Keratinocyte (primary cell): ENCODE measurements at regions not wholly inside any gene's neighbourhood (a gene's known extent, or its start where the extent isn't known, plus 50 kb on each side); places are given as distances from the start of the nearest gene placed in this dataset.

Experiments used
- DNase-seq: peaks from one replicate; pipeline ENCODE4 v3.0.0-alpha.2; 2011; ENCODE audit warnings: low read depth, missing footprints, low spot score
- FAIRE-seq: peaks from 2 replicates; lab custom pipeline; 2011; peaks lifted over from hg19 to GRCh38; lab: Jason Lieb, UNC
- H2AFZ ChIP-seq: 2 replicates; pipeline ENCODE4 v1.6.0; 2012; ENCODE audit warnings: low read length, control low read depth, inconsistent platforms; ENCODE audit not compliant: control insufficient read depth
- H3K27ac ChIP-seq: 2 replicates; pipeline ENCODE4 v1.5.1; 2011; ENCODE audit warnings: low read length; ENCODE audit not compliant: control insufficient read depth, insufficient read depth
- H3K27me3 ChIP-seq: 3 replicates; pipeline ENCODE4 v1.6.0; 2011; ENCODE audit warnings: low read length; ENCODE audit not compliant: control insufficient read depth, insufficient read depth; ENCODE audit errors: extremely low read depth
- H3K36me3 ChIP-seq, 2 experiments: 2 replicates in 1 of 2; 3 replicates in 1 of 2; pipeline ENCODE4 v1.5.1; 2011; ENCODE audit warnings: low read length in 2 of 2, mild to moderate bottlenecking in 1 of 2; ENCODE audit not compliant: control insufficient read depth in 2 of 2, insufficient read depth in 2 of 2; ENCODE audit errors: extremely low read depth in 1 of 2
- H3K4me1 ChIP-seq: 3 replicates; pipeline ENCODE4 v1.5.1; 2011; ENCODE audit warnings: low read length; ENCODE audit not compliant: control insufficient read depth, insufficient read depth; ENCODE audit errors: extremely low read depth
- H3K4me2 ChIP-seq: 3 replicates; pipeline ENCODE4 v1.6.0; 2011; ENCODE audit warnings: low read depth, low read length; ENCODE audit not compliant: control insufficient read depth, insufficient read depth; ENCODE audit errors: extremely low read depth
- H3K4me3 ChIP-seq, 3 experiments: fragments of 200-600 bp in 1 of 3; sonication (generic) in 1 of 3; 2 replicates in 2 of 3; 3 replicates in 1 of 3; pipeline ENCODE4 v1.5.1; 2011 to 2016; ENCODE audit warnings: low read length in 3 of 3, mild to moderate bottlenecking in 3 of 3, control low read depth in 2 of 3, inconsistent platforms in 1 of 3, low read depth in 1 of 3, mixed read lengths in 1 of 3, mixed run types in 1 of 3, moderate library complexity in 1 of 3; ENCODE audit not compliant: control insufficient read depth in 2 of 3, insufficient read depth in 2 of 3; ENCODE audit errors: extremely low read depth in 1 of 3
- H3K79me2 ChIP-seq: 2 replicates; pipeline ENCODE4 v1.6.0; 2012; ENCODE audit warnings: low read length; ENCODE audit not compliant: control insufficient read depth, insufficient read depth
- H3K9ac ChIP-seq: 3 replicates; pipeline ENCODE4 v1.6.0; 2011; ENCODE audit warnings: low read length; ENCODE audit not compliant: control insufficient read depth, insufficient read depth; ENCODE audit errors: extremely low read depth
- H3K9me1 ChIP-seq: 3 replicates; pipeline ENCODE4 v1.6.0; 2011; ENCODE audit warnings: low read length; ENCODE audit not compliant: control insufficient read depth, insufficient read depth; ENCODE audit errors: extremely low read depth
- H3K9me3 ChIP-seq: 2 replicates; pipeline ENCODE4 v1.5.1; 2012; ENCODE audit warnings: low read depth, low read length; ENCODE audit not compliant: control insufficient read depth
- H4K20me1 ChIP-seq: 3 replicates; pipeline ENCODE4 v1.6.0; 2011; ENCODE audit warnings: low read length; ENCODE audit not compliant: control insufficient read depth, insufficient read depth; ENCODE audit errors: extremely low read depth
- EZH2 ChIP-seq: IDR thresholded peaks from one replicate; pipeline ENCODE4 v1.6.1; 2012; ENCODE audit warnings: inconsistent platforms, mild to moderate bottlenecking, low read length, moderate library complexity
- dilution Hi-C: fragments of 300-500 bp; cut with MboI; formaldehyde crosslinking; loops from one replicate; pipeline ENCODE4 v1.7.0; 2020; ENCODE audit warnings: low sequenced_read_pairs; ENCODE audit not compliant: extremely low pct_ligation_motif_present
- TF ChIP-seq, protein P1 (sequence below), 3 experiments: IDR thresholded peaks in 1 of 3; conservative IDR thresholded peaks in 1 of 3; optimal IDR thresholded peaks in 1 of 3; 2 replicates in 2 of 3; 3 replicates in 1 of 3; pipeline versions ENCODE3 to v1.5.1; 2011; ENCODE audit warnings: low read length in 3 of 3, mild to moderate bottlenecking in 3 of 3, moderate library complexity in 2 of 3, control low read depth in 1 of 3, inconsistent platforms in 1 of 3; ENCODE audit not compliant: insufficient read depth in 2 of 3; ENCODE audit errors: extremely low read depth in 1 of 3

DNA sequence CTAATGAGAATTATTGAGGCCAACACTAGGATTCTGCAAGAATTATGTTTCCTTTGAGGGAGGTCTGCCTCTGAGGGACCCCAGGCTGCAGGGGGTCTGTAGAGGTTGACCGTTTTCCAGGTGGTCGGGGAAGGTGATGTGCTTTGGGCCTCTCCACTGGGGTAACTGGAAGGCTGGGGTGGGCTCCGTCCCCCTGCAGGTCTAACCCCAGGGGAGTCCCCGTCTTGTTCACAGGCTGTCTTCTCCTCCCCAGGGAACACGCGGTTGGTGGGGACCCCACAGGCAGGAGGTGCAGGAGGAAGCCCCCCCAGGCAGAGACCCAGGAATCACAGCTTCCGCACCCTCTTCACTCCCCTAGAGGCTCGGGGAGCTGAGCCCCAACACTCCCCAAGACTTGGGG is 726.4 kb downstream of the BRD1 start:
- dilution Hi-C loops, result no loop called here
- FAIRE-seq, result no peak

DNA sequence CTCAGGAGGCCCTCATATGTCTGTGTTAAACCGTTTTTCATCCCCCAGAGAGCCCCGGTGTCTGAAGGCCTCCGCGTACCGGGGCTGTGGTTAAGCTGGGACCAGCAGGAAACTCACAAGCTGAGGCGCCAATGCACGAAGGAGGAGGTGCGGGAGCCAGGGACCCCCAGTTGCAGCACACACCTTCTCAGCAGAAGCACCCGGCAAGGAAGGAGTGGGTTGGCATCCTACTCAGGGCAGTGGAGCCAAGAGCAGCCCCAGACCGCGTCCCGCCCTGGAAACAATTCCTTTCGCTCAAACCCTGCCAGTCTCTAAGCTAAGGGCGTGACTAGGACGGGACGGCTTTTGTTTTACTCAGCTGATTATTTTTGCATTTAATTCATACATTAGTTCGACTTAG is 726.9 kb downstream of the BRD1 start:
- dilution Hi-C loops, result no loop called here
- Histone ChIP-seq H4K20me1 (no peaks in the 10 kb centered on the region), H3K27ac (no peak overlapping the region), H3K36me3 (no peaks in the 10 kb centered on the region), H3K4me3 (no peak overlapping the region), H3K9ac (no peak overlapping the region), H3K79me2 (no peaks in the 10 kb centered on the region), H3K9me1 (no peaks in the 10 kb centered on the region), H3K27me3 (no peaks in the 10 kb centered on the region), H3K9me3 (peaks cover 8% of the 10 kb centered on the region), H2AFZ (no peak overlapping the region), H3K4me2 (no peak overlapping the region), H3K4me1 (no peaks in the 10 kb centered on the region)
- DNase-seq, result no peak
- no peak for FAIRE-seq
- TF ChIP-seq EZH2, result no peak
- TF ChIP-seq, protein P1, sequence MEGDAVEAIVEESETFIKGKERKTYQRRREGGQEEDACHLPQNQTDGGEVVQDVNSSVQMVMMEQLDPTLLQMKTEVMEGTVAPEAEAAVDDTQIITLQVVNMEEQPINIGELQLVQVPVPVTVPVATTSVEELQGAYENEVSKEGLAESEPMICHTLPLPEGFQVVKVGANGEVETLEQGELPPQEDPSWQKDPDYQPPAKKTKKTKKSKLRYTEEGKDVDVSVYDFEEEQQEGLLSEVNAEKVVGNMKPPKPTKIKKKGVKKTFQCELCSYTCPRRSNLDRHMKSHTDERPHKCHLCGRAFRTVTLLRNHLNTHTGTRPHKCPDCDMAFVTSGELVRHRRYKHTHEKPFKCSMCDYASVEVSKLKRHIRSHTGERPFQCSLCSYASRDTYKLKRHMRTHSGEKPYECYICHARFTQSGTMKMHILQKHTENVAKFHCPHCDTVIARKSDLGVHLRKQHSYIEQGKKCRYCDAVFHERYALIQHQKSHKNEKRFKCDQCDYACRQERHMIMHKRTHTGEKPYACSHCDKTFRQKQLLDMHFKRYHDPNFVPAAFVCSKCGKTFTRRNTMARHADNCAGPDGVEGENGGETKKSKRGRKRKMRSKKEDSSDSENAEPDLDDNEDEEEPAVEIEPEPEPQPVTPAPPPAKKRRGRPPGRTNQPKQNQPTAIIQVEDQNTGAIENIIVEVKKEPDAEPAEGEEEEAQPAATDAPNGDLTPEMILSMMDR (optimal IDR thresholded peaks at IDR 0.05 in 1 of 3, IDR thresholded peaks at IDR 0.05 in 1 of 3, conservative IDR thresholded peaks at IDR 0.05 in 1 of 3; ENCODE audit: extremely low read depth in 1 of 3, insufficient read depth in 2 of 3, low read length in 3 of 3), result no peak

More for the DNA sequence above, 726.4 kb downstream of the BRD1 start:
- H2AFZ ChIP-seq, result no peak overlapping the region
- no peak overlapping the region for H3K4me3 ChIP-seq
- no peak overlapping the region for H3K4me2 ChIP-seq
- DNase-seq, result no peak
- H3K27me3 ChIP-seq, result no peaks in the 10 kb centered on the region
- no peaks in the 10 kb centered on the region for H3K9me1 ChIP-seq
- no peaks in the 10 kb centered on the region for H3K79me2 ChIP-seq
- H3K9me3 ChIP-seq, result peaks cover 4% of the 10 kb centered on the region
- no peaks in the 10 kb centered on the region for H3K4me1 ChIP-seq
- no peak for TF ChIP-seq EZH2
- TF ChIP-seq, protein P1 (optimal IDR thresholded peaks at IDR 0.05 in 1 of 3, IDR thresholded peaks at IDR 0.05 in 1 of 3, conservative IDR thresholded peaks at IDR 0.05 in 1 of 3; ENCODE audit: extremely low read depth in 1 of 3, insufficient read depth in 2 of 3, low read length in 3 of 3), result no peak
- H3K36me3 ChIP-seq, result no peaks in the 10 kb centered on the region
- no peaks in the 10 kb centered on the region for H4K20me1 ChIP-seq
- no peak overlapping the region for H3K9ac ChIP-seq
- no peak overlapping the region for H3K27ac ChIP-seq
